NT2/D1 (cell line): ENCODE measurements at regions not wholly inside any gene's neighbourhood (a gene's known extent, or its start where the extent isn't known, plus 50 kb on each side); places are given as distances from the start of the nearest gene placed in this dataset.
"Not testable (repeated sequence)": the region's sequence is repeated elsewhere in the genome, so short reads cannot be mapped to it uniquely, and the experiment has no call there.

Source experiments
- DNase-seq: peaks from one replicate; pipeline ENCODE4 v3.0.0-alpha.2; 2011; ENCODE audit warnings: low read depth, low spot score
- H3K27me3 ChIP-seq: 2 replicates; pipeline ENCODE4 v1.6.0; 2011; ENCODE audit warnings: mild to moderate bottlenecking; ENCODE audit not compliant: insufficient read length, insufficient read depth
- H3K36me3 ChIP-seq: 2 replicates; pipeline ENCODE4 v1.6.1; 2011; ENCODE audit warnings: mild to moderate bottlenecking, low read length, mixed read lengths; ENCODE audit not compliant: insufficient read depth, insufficient read length
- H3K4me1 ChIP-seq: 2 replicates; pipeline ENCODE4 v1.5.1; 2011; ENCODE audit not compliant: insufficient read depth, insufficient read length
- H3K4me3 ChIP-seq: 2 replicates; pipeline ENCODE4 v1.5.1; 2011; ENCODE audit warnings: low read depth; ENCODE audit not compliant: insufficient read length
- H3K9ac ChIP-seq: 2 replicates; pipeline ENCODE4 v1.6.0; 2011; ENCODE audit warnings: low read depth; ENCODE audit not compliant: insufficient read length
- H3K9me3 ChIP-seq: 2 replicates; pipeline ENCODE4 v1.5.1; 2011; ENCODE audit warnings: mild to moderate bottlenecking, low read length; ENCODE audit not compliant: insufficient read depth
- SUZ12 ChIP-seq: IDR thresholded peaks from 2 replicates; pipeline ENCODE4 v1.6.1; 2011; ENCODE audit not compliant: insufficient read length, insufficient read depth; ENCODE audit errors: extremely low read depth
- YY1 ChIP-seq: IDR thresholded peaks from 2 replicates; pipeline ENCODE4 v1.6.1; 2011; ENCODE audit not compliant: insufficient read length, insufficient read depth
- ZNF274 ChIP-seq: IDR thresholded peaks from 2 replicates; pipeline ENCODE4 v1.6.1; 2011; ENCODE audit warnings: mild to moderate bottlenecking, low read depth, low read length

DNA sequence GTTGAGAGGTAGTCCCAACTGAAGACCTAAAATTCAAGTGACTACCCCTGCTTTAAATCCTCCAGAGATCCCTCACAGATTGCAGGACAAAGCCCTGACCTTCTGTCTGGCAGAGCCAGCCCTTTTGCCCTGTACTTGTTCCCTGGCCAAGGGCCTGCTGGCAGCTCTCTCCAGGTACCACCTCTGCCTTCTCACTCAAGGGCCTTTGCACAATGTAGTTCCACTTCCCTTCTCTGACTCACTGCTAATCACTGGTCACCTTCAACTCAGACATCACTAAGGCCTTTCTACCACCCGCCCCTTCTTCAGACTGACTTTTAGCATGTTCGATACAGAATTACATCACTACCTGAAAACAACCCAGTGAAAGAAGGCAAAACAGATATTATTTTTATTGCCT lies 411.0 kb downstream of the TMEM182 start:
- Histone ChIP-seq H3K9ac (no peak overlapping the region), H3K4me3 (no peak overlapping the region), H3K27me3 (no peaks in the 10 kb centered on the region), H3K9me3 (no peaks in the 10 kb centered on the region), H3K36me3 (no peaks in the 10 kb centered on the region), H3K4me1 (no peaks in the 10 kb centered on the region)
- no peak for TF ChIP-seq SUZ12
- no peak for TF ChIP-seq YY1
- no peak for TF ChIP-seq ZNF274
- DNase-seq: no peak

DNA sequence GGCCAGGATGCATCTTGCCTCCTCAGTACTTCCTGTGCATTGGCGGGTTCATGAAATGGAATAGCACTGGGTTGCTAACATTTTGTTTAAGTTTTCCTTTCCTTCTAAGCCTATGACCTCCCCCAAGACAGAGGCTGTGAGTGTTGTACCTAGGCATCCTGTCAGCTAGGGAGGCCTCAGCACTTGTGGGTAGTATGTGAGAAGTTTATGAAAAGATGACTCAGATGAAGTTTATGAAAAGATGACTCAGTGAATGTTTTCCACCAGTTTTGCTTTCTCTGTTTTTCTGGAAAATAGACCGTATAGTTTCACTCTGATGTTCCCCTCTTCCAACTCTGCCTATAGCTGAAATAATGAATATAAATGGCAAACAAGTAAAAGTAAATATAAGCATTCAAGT lies 412.9 kb downstream of the TMEM182 start:
- no peak for DNase-seq
- H3K36me3 ChIP-seq: no peaks in the 10 kb centered on the region
- H3K4me3 ChIP-seq: no peak overlapping the region
- no peaks in the 10 kb centered on the region for H3K4me1 ChIP-seq
- H3K27me3 ChIP-seq: no peaks in the 10 kb centered on the region
- no peak for TF ChIP-seq SUZ12
- no peak for TF ChIP-seq YY1
- TF ChIP-seq ZNF274: no peak
- no peaks in the 10 kb centered on the region for H3K9me3 ChIP-seq
- H3K9ac ChIP-seq: no peak overlapping the region

DNA sequence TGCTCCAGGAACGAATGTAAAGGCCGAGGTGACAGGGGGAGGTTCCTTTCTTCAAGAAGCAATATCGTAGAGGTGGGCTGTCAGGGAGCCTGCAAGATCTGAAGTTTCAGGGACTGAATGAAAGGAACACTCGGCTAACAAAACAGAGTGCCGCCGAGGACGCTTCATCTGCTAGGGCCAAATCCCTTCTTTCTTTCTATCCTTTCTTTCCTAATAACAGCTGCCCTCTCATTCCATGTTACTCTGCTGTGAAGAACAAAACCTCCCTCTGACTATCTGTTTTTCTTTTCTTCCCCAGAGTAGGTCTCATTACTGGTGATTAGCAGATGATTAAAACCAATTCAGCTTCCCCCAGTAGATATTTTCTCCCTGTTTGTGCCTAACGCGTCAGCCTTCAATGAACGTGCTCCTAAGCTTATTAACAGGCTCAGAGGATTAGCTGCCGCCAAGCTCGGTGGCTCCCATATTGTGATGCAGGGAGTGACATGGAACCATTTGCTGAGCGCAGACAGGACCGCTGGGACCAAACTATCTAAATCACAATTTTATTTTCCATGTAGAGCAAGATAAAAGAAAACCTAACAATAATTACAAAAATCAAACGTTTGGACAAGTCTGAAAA lies 414.6 kb downstream of the TMEM182 start:
- Histone ChIP-seq H3K27me3 (no peaks in the 10 kb centered on the region), H3K36me3 (no peaks in the 10 kb centered on the region), H3K9ac (no peak overlapping the region), H3K4me3 (no peak overlapping the region), H3K9me3 (no peaks in the 10 kb centered on the region), H3K4me1 (no peaks in the 10 kb centered on the region)
- TF ChIP-seq SUZ12: no peak
- TF ChIP-seq YY1: no peak
- TF ChIP-seq ZNF274: no peak
- no peak for DNase-seq

DNA sequence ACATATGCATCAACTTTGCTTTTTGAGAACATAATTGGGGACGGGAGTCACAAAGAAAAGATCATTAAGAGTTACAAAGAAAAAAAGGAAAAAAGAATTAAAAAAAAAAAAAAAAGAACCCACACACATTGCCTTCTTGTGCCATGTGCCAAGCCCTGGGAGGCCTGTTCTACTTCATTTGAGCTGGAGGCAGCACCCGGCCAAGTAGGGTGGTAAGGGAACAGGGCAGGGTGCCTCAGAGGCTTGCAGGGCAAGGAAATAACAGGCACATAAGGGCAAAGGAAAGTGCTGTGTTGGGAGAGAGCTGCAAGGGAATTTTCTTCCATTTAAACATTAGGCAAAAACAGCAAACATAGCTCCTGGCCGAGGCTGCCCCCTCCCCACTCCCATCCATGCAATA lies 418.0 kb downstream of the TMEM182 start:
- no peak overlapping the region for H3K4me3 ChIP-seq
- TF ChIP-seq YY1 (no peak), SUZ12 (no peak), ZNF274 (no peak)
- DNase-seq: no peak

DNA sequence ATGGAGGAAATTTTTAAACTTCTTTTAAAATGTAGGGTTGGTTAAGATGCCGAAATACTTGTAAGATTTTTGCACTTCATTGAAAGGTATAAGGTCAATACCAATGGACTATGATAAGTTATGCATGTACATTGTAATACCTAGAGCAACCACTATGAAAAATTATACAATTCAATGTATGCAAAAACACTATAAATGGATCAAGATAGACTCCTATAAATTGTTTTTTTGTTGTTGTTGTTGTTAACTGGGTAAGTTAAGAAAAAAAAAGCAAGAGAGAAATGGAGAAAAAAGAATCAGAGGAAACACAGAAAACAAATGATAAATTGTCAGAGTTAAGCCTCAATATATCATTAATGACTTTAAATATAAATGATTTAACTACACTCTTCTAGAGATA lies 421.2 kb downstream of the TMEM182 start:
- H3K36me3 ChIP-seq: no peaks in the 10 kb centered on the region
- no peak for DNase-seq
- no peak for TF ChIP-seq YY1
- no peak for TF ChIP-seq SUZ12
- no peak for TF ChIP-seq ZNF274
- H3K4me1 ChIP-seq: no peaks in the 10 kb centered on the region
- no peaks in the 10 kb centered on the region for H3K27me3 ChIP-seq
- no peaks in the 10 kb centered on the region for H3K9me3 ChIP-seq
- no peak overlapping the region for H3K4me3 ChIP-seq
- H3K9ac ChIP-seq: no peak overlapping the region

More for the DNA sequence above, 418.0 kb downstream of the TMEM182 start:
- Histone ChIP-seq H3K36me3 (no peaks in the 10 kb centered on the region), H3K9me3 (no peaks in the 10 kb centered on the region), H3K27me3 (no peaks in the 10 kb centered on the region), H3K4me1 (no peaks in the 10 kb centered on the region), H3K9ac (no peak overlapping the region)

GRCh38 chr2:103196802-103197201 lies 435.0 kb downstream of the TMEM182 start:
- no peak overlapping the region for H3K4me3 ChIP-seq
- H3K36me3 ChIP-seq: no peaks in the 10 kb centered on the region
- H3K9me3 ChIP-seq: no peaks in the 10 kb centered on the region; the same call in 1 of the 2 replicates
- TF ChIP-seq ZNF274: no peak
- TF ChIP-seq YY1: no peak
- no peak for TF ChIP-seq SUZ12
- H3K9ac ChIP-seq: no peak overlapping the region
- no peak for DNase-seq
- H3K27me3 ChIP-seq: no peaks in the 10 kb centered on the region
- no peaks in the 10 kb centered on the region for H3K4me1 ChIP-seq

DNA sequence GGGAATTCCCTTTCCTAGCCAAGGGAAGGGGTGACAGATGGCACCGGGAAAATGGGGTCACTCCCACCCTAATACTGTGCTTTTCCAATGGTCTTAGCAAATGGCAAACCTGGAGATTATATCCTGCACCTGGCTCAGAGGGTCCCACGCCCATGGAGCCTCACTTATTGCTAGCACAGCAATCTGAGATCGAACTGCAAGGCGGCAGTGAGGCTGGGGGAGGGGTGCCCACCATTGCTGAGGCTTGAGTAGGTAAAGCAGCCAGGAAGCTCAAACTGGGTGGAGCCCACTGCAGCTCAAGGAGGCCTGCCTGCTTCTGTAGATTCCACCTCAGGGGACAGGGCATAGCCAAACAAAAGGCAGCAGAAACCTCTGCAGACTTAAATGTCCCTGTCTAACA lies 438.9 kb downstream of the TMEM182 start:
- not testable (repeated sequence) for H3K4me1 ChIP-seq, H3K9ac ChIP-seq, H3K9me3 ChIP-seq, DNase-seq, H3K36me3 ChIP-seq, H3K4me3 ChIP-seq, H3K27me3 ChIP-seq
